GM12878 (cell line): ENCODE measurements at regions not wholly inside any gene's neighbourhood (a gene's known extent, or its start where the extent isn't known, plus 50 kb on each side); places are given as distances from the start of the nearest gene placed in this dataset.

Experiments
- ATAC-seq: fragments of 200-7000 bp; cut with Tn5 transposase; 3 replicates; pipeline ENCODE4 v1.9.1; 2020; ENCODE audit warnings: mild to moderate bottlenecking, moderate library complexity
- BruUV-seq: library from RNA; stranded (reverse); fragments of 400-500 nt; replicated peaks from 2 replicates; lab custom pipeline; 2021; lab: Mats Ljungman, UMichigan
- CTCF ChIA-PET: fragments of 300-600 bp; sonication (Branson Sonifier 250); formaldehyde crosslinking; extraction: SDS; loops from one replicate; lab custom pipeline; 2021; ENCODE audit warnings: inconsistent platforms; lab: Yijun Ruan, JAX
- POLR2A ChIA-PET: fragments of 350-600 bp; formaldehyde crosslinking; extraction: SDS; loops from one replicate; lab custom pipeline; 2021; ENCODE audit warnings: inconsistent platforms; lab: Charles Lee
- RAD21 ChIA-PET: fragments of 300-600 bp; sonication (Branson Sonifier 250); formaldehyde crosslinking; loops from one replicate; lab custom pipeline; 2023; ENCODE audit warnings: antibody characterized with exemption; ENCODE audit not compliant: unreplicated experiment; lab: Charles Lee
- SMC1A ChIA-PET: fragments of 300-600 bp; sonication (Branson Sonifier 250); formaldehyde crosslinking; loops from one replicate; lab custom pipeline; 2023; ENCODE audit not compliant: unreplicated experiment, uncharacterized antibody; lab: Charles Lee
- DNase-seq: peaks from one replicate; pipeline ENCODE4 v3.0.0-alpha.2; 2011; ENCODE audit warnings: low read depth, low spot score
- FAIRE-seq: peaks from 3 replicates; lab custom pipeline; 2011; peaks lifted over from hg19 to GRCh38; lab: Jason Lieb, UNC
- H2AFZ ChIP-seq: 2 replicates; pipeline ENCODE4 v1.6.0; 2011; ENCODE audit warnings: low read depth, low read length, control low read depth; ENCODE audit not compliant: control insufficient read depth
- H3K27ac ChIP-seq: 2 replicates; pipeline ENCODE4 v1.5.1; 2011; ENCODE audit warnings: control low read depth; ENCODE audit not compliant: control insufficient read depth, insufficient read depth
- H3K27me3 ChIP-seq, 2 experiments: replicated peaks in 1 of 2; 2 replicates each; pipeline versions ENCODE4 v1.6.0 to v1.6.1; 2011; ENCODE audit warnings: low read length in 1 of 2; ENCODE audit not compliant: control insufficient read depth in 2 of 2, insufficient read depth in 2 of 2
- H3K36me3 ChIP-seq, 2 experiments: 2 replicates each; pipeline ENCODE4 v1.5.1; 2011; ENCODE audit warnings: low read length in 1 of 2; ENCODE audit not compliant: control insufficient read depth in 2 of 2, insufficient read depth in 2 of 2
- H3K4me1 ChIP-seq: 2 replicates; pipeline ENCODE4 v1.6.1; 2011; ENCODE audit warnings: mild to moderate bottlenecking, low read length, moderate library complexity, mixed read lengths; ENCODE audit not compliant: control insufficient read depth, insufficient read depth
- H3K4me2 ChIP-seq: 2 replicates; pipeline ENCODE4 v1.6.0; 2011; ENCODE audit warnings: control low read depth; ENCODE audit not compliant: control insufficient read depth, insufficient read depth
- H3K4me3 ChIP-seq: fragments of 200-600 bp; sonication (generic); 2 replicates; pipeline ENCODE4 v1.5.1; 2016
- H3K79me2 ChIP-seq: 2 replicates; pipeline ENCODE4 v1.6.0; 2011; ENCODE audit warnings: low read length; ENCODE audit not compliant: control insufficient read depth, insufficient read depth
- H3K9ac ChIP-seq: 2 replicates; pipeline ENCODE4 v1.8.0; 2011; ENCODE audit warnings: low read length, control low read depth, mixed read lengths; ENCODE audit not compliant: control insufficient read depth, insufficient read depth
- H3K9me3 ChIP-seq: replicated peaks from 3 replicates; pipeline ENCODE4 v1.5.1; 2011; ENCODE audit warnings: mild to moderate bottlenecking, low read length; ENCODE audit not compliant: control insufficient read depth, insufficient read depth
- H4K20me1 ChIP-seq: 2 replicates; pipeline ENCODE4 v1.6.0; 2011; ENCODE audit not compliant: control insufficient read depth, insufficient read depth
- MYB ChIP-seq: fragments of 150-350 bp; IDR thresholded peaks from 2 replicates; pipeline ENCODE4 v1.6.1; 2014; ENCODE audit warnings: mild to moderate bottlenecking, low read depth, low read length, borderline replicate concordance
- RELA ChIP-seq: fragments of 450-650 bp; IDR thresholded peaks from 2 replicates; pipeline ENCODE4 v1.8.0; 2014; ENCODE audit warnings: borderline replicate concordance; ENCODE audit not compliant: partially characterized antibody
- SUPT20H ChIP-seq: IDR thresholded peaks from 2 replicates; pipeline ENCODE4 v1.6.1; 2011; ENCODE audit warnings: low read depth, mild to moderate bottlenecking, low read length, moderate library complexity, borderline replicate concordance; ENCODE audit not compliant: control insufficient read depth
- ZBTB33 ChIP-seq: fragments of 450-650 bp; IDR thresholded peaks from 2 replicates; pipeline ENCODE4 v1.6.1; 2017; ENCODE audit warnings: mild to moderate bottlenecking
- ZNF274 ChIP-seq: IDR thresholded peaks from one replicate; pipeline ENCODE4 v1.8.0; 2011; ENCODE audit not compliant: insufficient read length, insufficient read depth
- WGBS: methylation state at CpG from one replicate; pipeline ENCODE4 v1.1.6; 2016; ENCODE audit warnings: low lambda C conversion rate; ENCODE audit not compliant: insufficient replicate concordance, insufficient coverage; ENCODE audit errors: missing lambda C conversion rate; 5-methylcytosine and 5-hydroxymethylcytosine counted together
- in situ Hi-C: fragments of 300-500 bp; cut with MboI; formaldehyde crosslinking; loops from 9 replicates; pipeline ENCODE4 v1.14.3; 2018; ENCODE audit warnings: mixed read lengths
- intact Hi-C: fragments of 100-400 bp; cut with micrococcal nuclease; formaldehyde crosslinking; loops from one replicate; pipeline ENCODE4 v1.14.2; 2022; ENCODE audit not compliant: unreplicated experiment
- TF ChIP-seq, protein P1 (sequence below): IDR thresholded peaks from 2 replicates; pipeline ENCODE4 v1.6.1; 2012; ENCODE audit warnings: low read length, inconsistent platforms

- Histone ChIP-seq H3K9ac (no peak overlapping the region), H3K36me3 (no peaks in the 10 kb centered on the region), H3K27ac (no peak overlapping the region), H3K27me3 (no peaks in the 10 kb centered on the region), H2AFZ (no peak overlapping the region), H3K4me3 (no peak overlapping the region), H3K9me3 (no peaks in the 10 kb centered on the region), H3K4me1 (no peaks in the 10 kb centered on the region), H3K4me2 (no peak overlapping the region), H4K20me1 (no peaks in the 10 kb centered on the region), H3K79me2 (no peaks in the 10 kb centered on the region)
- FAIRE-seq (no peak), ATAC-seq (no peak), DNase-seq (no peak)
- SMC1A ChIA-PET: no interaction called here
- BruUV-seq: no TSS peak
- RAD21 ChIA-PET: no interaction called here
- WGBS: 42% methylated on average over 3 of the region's 3 CpGs
- POLR2A ChIA-PET: no interaction called here
- in situ Hi-C loops: no loop called here
- CTCF ChIA-PET: no interaction called here
- no peak for TF ChIP-seq ZBTB33
- TF ChIP-seq, protein P1, sequence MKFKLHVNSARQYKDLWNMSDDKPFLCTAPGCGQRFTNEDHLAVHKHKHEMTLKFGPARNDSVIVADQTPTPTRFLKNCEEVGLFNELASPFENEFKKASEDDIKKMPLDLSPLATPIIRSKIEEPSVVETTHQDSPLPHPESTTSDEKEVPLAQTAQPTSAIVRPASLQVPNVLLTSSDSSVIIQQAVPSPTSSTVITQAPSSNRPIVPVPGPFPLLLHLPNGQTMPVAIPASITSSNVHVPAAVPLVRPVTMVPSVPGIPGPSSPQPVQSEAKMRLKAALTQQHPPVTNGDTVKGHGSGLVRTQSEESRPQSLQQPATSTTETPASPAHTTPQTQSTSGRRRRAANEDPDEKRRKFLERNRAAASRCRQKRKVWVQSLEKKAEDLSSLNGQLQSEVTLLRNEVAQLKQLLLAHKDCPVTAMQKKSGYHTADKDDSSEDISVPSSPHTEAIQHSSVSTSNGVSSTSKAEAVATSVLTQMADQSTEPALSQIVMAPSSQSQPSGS: no peak
- no peak for TF ChIP-seq MYB
- TF ChIP-seq RELA: no peak
- no peak for TF ChIP-seq ZNF274
- TF ChIP-seq SUPT20H: no peak
- intact Hi-C loops: no loop called here
Observed at GRCh38 chr9:108186642-108187395, 669.0 kb downstream of the ACTL7B start.
